Astrocyte (in vitro differentiated cells and primary cell): ENCODE measurements at regions not wholly inside any gene's neighbourhood (a gene's known extent, or its start where the extent isn't known, plus 50 kb on each side); places are given as distances from the start of the nearest gene placed in this dataset.

Source experiments
- EZH2 ChIP-seq: IDR thresholded peaks from 2 replicates; pipeline ENCODE4 v1.6.1; 2012; ENCODE audit warnings: mild to moderate bottlenecking, low read length, inconsistent platforms; ENCODE audit not compliant: insufficient read depth
- TF ChIP-seq, protein P1 (sequence below): IDR thresholded peaks from 2 replicates; pipeline ENCODE4 v1.5.1; 2011; ENCODE audit warnings: low read depth, mild to moderate bottlenecking, inconsistent platforms, low read length, moderate library complexity; ENCODE audit not compliant: insufficient read depth

DNA sequence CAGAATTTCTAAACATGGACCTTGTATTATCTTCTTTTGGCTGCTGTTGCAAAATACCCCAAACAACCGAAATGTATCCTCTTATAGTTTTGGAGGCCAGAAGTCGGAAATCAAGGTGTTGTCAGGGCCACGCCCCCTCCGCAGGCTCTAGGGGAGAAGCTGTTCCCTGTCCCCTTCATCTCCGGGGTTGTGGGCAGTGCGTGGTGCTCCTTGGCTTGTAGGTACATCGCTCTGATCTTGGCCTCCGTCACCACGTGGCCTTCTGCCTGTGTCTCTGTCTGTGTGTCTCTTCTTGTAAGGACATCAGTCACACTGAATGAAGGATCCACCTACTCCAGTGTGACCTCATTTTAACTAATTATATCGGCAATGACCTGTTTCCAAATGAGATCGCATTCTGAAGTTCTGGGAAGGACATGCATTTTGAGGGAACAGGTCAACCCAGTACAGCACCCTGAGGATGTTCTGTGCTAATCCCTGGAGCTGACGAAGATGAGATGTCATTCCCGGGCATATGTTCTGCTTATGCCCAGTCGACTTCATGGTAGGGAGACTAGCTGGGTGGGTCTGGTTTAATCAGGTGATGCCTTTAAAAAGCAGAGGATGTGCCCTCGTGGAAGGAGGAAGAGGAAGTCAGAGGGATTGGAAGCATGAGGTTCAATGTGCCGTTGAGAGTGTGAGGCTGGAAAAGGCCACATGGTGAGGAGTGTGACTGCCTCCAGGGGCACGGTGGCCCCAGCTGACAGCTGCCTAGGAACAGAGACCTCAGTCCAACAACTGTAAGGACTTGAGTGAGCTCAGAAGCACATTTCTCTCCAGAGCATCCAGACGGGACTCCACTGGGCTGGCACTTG is 531.1 kb downstream of the TBC1D22A start:
- TF ChIP-seq, protein P1, sequence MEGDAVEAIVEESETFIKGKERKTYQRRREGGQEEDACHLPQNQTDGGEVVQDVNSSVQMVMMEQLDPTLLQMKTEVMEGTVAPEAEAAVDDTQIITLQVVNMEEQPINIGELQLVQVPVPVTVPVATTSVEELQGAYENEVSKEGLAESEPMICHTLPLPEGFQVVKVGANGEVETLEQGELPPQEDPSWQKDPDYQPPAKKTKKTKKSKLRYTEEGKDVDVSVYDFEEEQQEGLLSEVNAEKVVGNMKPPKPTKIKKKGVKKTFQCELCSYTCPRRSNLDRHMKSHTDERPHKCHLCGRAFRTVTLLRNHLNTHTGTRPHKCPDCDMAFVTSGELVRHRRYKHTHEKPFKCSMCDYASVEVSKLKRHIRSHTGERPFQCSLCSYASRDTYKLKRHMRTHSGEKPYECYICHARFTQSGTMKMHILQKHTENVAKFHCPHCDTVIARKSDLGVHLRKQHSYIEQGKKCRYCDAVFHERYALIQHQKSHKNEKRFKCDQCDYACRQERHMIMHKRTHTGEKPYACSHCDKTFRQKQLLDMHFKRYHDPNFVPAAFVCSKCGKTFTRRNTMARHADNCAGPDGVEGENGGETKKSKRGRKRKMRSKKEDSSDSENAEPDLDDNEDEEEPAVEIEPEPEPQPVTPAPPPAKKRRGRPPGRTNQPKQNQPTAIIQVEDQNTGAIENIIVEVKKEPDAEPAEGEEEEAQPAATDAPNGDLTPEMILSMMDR, result no peak
- no peak for TF ChIP-seq EZH2
